OCI-LY7 (cell line): ENCODE measurements at regions not wholly inside any gene's neighbourhood (a gene's known extent, or its start where the extent isn't known, plus 50 kb on each side); places are given as distances from the start of the nearest gene placed in this dataset.

Experiments used
- BruUV-seq: library from RNA; stranded (reverse); fragments of 400-500 nt; replicated peaks from 2 replicates; lab custom pipeline; 2021; lab: Mats Ljungman, UMichigan
- CTCF ChIA-PET: fragments of 300-600 bp; sonication (Branson Sonifier 250); formaldehyde crosslinking; loops from one replicate; lab custom pipeline; 2022; ENCODE audit warnings: antibody characterized with exemption; ENCODE audit not compliant: unreplicated experiment; lab: Charles Lee
- POLR2A ChIA-PET: fragments of 300-600 bp; sonication (Branson Sonifier 250); formaldehyde crosslinking; loops from one replicate; lab custom pipeline; 2022; ENCODE audit warnings: antibody characterized with exemption; lab: Charles Lee
- DNase-seq: peaks from one replicate; pipeline ENCODE4 v3.0.0-alpha.2; 2015; ENCODE audit warnings: low spot score
- H2AFZ ChIP-seq: fragments of 200-600 bp; sonication (generic), shearing (Covaris generic); 2 replicates; pipeline ENCODE4 v1.6.1; 2014; ENCODE audit warnings: mild to moderate bottlenecking, antibody characterized with exemption, low read length, moderate library complexity
- H3K27ac ChIP-seq: fragments of 200-600 bp; sonication (generic); 2 replicates; pipeline ENCODE4 v1.5.1; 2014; ENCODE audit warnings: mixed run types, low read depth, mild to moderate bottlenecking, moderate library complexity, low read length, inconsistent platforms; ENCODE audit not compliant: poor library complexity, severe bottlenecking
- H3K36me3 ChIP-seq: fragments of 200-600 bp; sonication (generic); 2 replicates; pipeline ENCODE4 v1.6.1; 2014; ENCODE audit warnings: mild to moderate bottlenecking, antibody characterized with exemption, low read length, moderate library complexity, mixed read lengths; ENCODE audit not compliant: insufficient read depth
- H3K4me1 ChIP-seq: fragments of 200-600 bp; sonication (generic); 2 replicates; pipeline ENCODE4 v1.5.1; 2014; ENCODE audit warnings: mild to moderate bottlenecking, low read length; ENCODE audit not compliant: insufficient read depth, poor library complexity, severe bottlenecking
- H3K4me2 ChIP-seq: fragments of 200-600 bp; sonication (generic); 2 replicates; pipeline ENCODE4 v1.6.1; 2014; ENCODE audit warnings: mild to moderate bottlenecking, low read length
- H3K4me3 ChIP-seq: fragments of 200-600 bp; sonication (generic); 2 replicates; pipeline ENCODE4 v1.5.1; 2014; ENCODE audit warnings: mild to moderate bottlenecking, low read depth, low read length; ENCODE audit not compliant: poor library complexity, severe bottlenecking
- H3K79me2 ChIP-seq: fragments of 200-600 bp; sonication (generic); 2 replicates; pipeline ENCODE4 v1.6.1; 2016; ENCODE audit warnings: low read depth, mild to moderate bottlenecking, low read length, moderate library complexity, mixed read lengths; ENCODE audit not compliant: insufficient read depth
- H3K9me2 ChIP-seq: fragments of 200-600 bp; sonication (generic); 2 replicates; pipeline ENCODE4 v1.6.1; 2016; ENCODE audit warnings: mild to moderate bottlenecking, low read length, mixed read lengths; ENCODE audit not compliant: insufficient read depth
- H3K9me3 ChIP-seq: fragments of 200-600 bp; sonication (generic); 2 replicates; pipeline ENCODE4 v1.6.1; 2014; ENCODE audit warnings: mild to moderate bottlenecking, mixed run types, low read length, mixed read lengths
- H4K20me1 ChIP-seq: fragments of 200-600 bp; sonication (generic); 2 replicates; pipeline ENCODE4 v1.6.1; 2014; ENCODE audit warnings: mild to moderate bottlenecking, antibody characterized with exemption, low read length, moderate library complexity, mixed read lengths; ENCODE audit not compliant: insufficient read depth
- EZH2phosphoT487 ChIP-seq: fragments of 200-600 bp; sonication (generic); IDR thresholded peaks from 2 replicates; pipeline ENCODE4 v1.6.1; 2018; ENCODE audit warnings: low read depth, borderline replicate concordance, mild to moderate bottlenecking, mixed run types, antibody characterized with exemption, low read length, moderate library complexity, mixed read lengths
- intact Hi-C: fragments of 100-400 bp; cut with micrococcal nuclease; formaldehyde crosslinking; loops from one replicate; pipeline ENCODE4 v1.10.0; 2022; ENCODE audit not compliant: unreplicated experiment
- TF ChIP-seq, protein P1 (sequence below): fragments of 200-600 bp; sonication (generic); conservative IDR thresholded peaks from 2 replicates; pipeline ENCODE4 v1.5.1; 2014; ENCODE audit warnings: mild to moderate bottlenecking, antibody characterized with exemption, low read length, moderate library complexity, mixed read lengths

DNA sequence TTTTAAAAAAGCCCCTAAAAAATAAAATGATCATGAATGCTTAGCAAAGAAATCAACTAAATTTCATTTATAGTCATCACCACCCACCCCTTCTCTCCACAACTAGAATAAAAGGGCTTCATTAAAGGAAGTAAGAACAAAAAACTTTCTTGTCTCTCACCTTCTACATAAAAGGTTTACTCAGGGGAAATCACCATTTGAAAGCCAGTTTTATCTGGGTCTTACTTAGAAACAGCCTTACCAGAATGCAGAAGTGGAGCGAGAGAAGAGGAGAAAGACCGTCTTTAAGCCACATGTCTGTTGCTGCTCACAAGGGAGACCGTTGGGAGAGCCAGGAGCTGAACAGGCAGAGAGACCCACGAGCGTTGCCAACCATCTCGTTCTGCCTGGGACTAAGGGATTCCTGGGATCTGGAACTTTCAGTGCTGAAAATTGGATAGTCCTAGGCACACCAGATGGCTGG, 350.1 kb upstream of the PROK2 start:
- Histone ChIP-seq H4K20me1 (no peaks in the 10 kb centered on the region), H3K79me2 (no peaks in the 10 kb centered on the region), H3K4me2 (peak overlapping the region; percentile 35), H3K36me3 (no peaks in the 10 kb centered on the region), H3K27ac (no peak overlapping the region), H3K9me3 (no peaks in the 10 kb centered on the region), H3K4me1 (peaks cover 12% of the 10 kb centered on the region), H3K9me2 (no peaks in the 10 kb centered on the region), H3K4me3 (no peak overlapping the region), H2AFZ (no peak overlapping the region)
- DNase-seq: peak; percentile 59
- POLR2A ChIA-PET: interaction anchor here (0.7 to 1.4 kb wide), 2 partner anchors 33 to 151 kb away, joined by 3 to 6 read pairs; no protein-coding TSS in a partner anchor
- intact Hi-C loops: no loop called here
- CTCF ChIA-PET: interaction anchor here (1.0 kb wide), 1 partner anchor 33 kb away, joined by 4 read pairs; no protein-coding TSS in a partner anchor
- BruUV-seq: no TSS peak
- TF ChIP-seq EZH2phosphoT487: no peak
- TF ChIP-seq, protein P1, sequence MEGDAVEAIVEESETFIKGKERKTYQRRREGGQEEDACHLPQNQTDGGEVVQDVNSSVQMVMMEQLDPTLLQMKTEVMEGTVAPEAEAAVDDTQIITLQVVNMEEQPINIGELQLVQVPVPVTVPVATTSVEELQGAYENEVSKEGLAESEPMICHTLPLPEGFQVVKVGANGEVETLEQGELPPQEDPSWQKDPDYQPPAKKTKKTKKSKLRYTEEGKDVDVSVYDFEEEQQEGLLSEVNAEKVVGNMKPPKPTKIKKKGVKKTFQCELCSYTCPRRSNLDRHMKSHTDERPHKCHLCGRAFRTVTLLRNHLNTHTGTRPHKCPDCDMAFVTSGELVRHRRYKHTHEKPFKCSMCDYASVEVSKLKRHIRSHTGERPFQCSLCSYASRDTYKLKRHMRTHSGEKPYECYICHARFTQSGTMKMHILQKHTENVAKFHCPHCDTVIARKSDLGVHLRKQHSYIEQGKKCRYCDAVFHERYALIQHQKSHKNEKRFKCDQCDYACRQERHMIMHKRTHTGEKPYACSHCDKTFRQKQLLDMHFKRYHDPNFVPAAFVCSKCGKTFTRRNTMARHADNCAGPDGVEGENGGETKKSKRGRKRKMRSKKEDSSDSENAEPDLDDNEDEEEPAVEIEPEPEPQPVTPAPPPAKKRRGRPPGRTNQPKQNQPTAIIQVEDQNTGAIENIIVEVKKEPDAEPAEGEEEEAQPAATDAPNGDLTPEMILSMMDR: no peak

DNA sequence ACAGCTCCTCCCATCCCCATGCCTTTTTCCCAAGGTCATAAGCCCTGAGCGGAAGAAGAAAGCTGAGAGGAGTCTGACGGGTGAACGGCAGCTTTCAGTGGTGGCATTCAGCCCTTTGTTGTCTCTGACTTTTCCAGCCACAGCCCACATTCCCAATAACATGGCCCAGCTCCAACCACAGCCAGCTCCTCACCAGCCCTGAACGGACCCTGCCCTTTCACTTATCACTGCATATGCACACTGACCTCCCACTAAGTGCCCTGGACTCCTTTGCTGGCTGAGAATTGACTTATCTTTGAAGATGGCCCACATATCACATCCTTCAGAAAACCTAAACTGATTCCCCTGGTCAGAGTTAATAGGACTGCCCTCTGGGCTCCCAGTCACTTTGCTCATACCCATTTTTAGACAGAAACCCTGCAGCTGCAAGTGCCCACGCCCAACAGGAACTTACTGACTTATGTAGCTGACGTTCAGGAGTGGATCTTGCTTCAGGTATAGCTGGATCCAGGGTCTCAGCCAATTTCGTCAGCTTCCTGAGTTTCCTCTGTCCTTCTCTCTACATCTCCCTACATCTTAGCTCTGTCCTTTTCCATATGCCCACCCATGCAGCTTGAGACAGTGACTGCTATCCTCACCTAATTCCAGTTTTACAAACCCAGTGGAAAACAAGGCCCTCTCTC, 348.5 kb upstream of the PROK2 start:
- Histone ChIP-seq H3K4me3 (no peak overlapping the region), H3K79me2 (no peaks in the 10 kb centered on the region), H3K27ac (no peak overlapping the region), H4K20me1 (no peaks in the 10 kb centered on the region), H3K9me2 (no peaks in the 10 kb centered on the region), H3K4me2 (no peak overlapping the region), H3K9me3 (no peaks in the 10 kb centered on the region), H3K36me3 (no peaks in the 10 kb centered on the region), H3K4me1 (peaks cover 12% of the 10 kb centered on the region), H2AFZ (no peak overlapping the region)
- ChIA-PET POLR2A (interaction anchor here (0.8 to 0.9 kb wide), 2 partner anchors 13 to 29 kb away, joined by 3 read pairs; no protein-coding TSS in a partner anchor), CTCF (no interaction called here)
- no TSS peak for BruUV-seq
- DNase-seq: no peak
- intact Hi-C loops: no loop called here
- TF ChIP-seq, protein P1: no peak
- no peak for TF ChIP-seq EZH2phosphoT487

DNA sequence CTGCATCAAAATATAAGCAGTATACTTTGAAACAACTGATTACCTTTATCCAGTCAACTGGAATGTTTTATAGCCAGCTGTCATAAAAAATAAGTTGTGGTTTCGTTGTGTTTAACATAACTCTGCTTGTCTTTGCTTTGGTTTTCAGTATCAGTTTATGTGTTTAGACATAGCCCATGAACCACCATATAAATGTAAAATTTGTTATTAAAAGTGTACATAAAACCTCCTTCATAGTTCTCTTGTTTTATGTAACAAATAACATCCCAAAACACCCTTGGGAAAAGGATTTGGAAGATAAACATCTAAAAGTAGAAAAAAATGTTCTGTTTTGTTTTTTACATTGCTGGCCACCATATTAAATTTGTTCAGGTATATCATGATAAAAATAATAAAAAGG, 347.0 kb upstream of the PROK2 start:
- no peak overlapping the region for H2AFZ ChIP-seq
- POLR2A ChIA-PET: no interaction called here
- no peaks in the 10 kb centered on the region for H4K20me1 ChIP-seq
- H3K27ac ChIP-seq: no peak overlapping the region
- no peaks in the 10 kb centered on the region for H3K79me2 ChIP-seq
- H3K9me2 ChIP-seq: no peaks in the 10 kb centered on the region
- CTCF ChIA-PET: no interaction called here
- BruUV-seq: no TSS peak
- no peak overlapping the region for H3K4me2 ChIP-seq
- H3K36me3 ChIP-seq: no peaks in the 10 kb centered on the region
- H3K4me3 ChIP-seq: no peak overlapping the region
- H3K4me1 ChIP-seq: peaks cover 14% of the 10 kb centered on the region
- no peaks in the 10 kb centered on the region for H3K9me3 ChIP-seq
- DNase-seq: no peak
- TF ChIP-seq, protein P1: no peak
- TF ChIP-seq EZH2phosphoT487: no peak
- intact Hi-C loops: no loop called here
